Loucy (cell line): ENCODE measurements at regions not wholly inside any gene's neighbourhood (a gene's known extent, or its start where the extent isn't known, plus 50 kb on each side); places are given as distances from the start of the nearest gene placed in this dataset.

Experiments used
- CTCF ChIP-seq: fragments of 200-600 bp; sonication (generic); conservative IDR thresholded peaks from 2 replicates; pipeline ENCODE4 v1.5.1; 2014; ENCODE audit warnings: mild to moderate bottlenecking, antibody characterized with exemption, low read length
- EZH2phosphoT487 ChIP-seq: fragments of 200-600 bp; IDR thresholded peaks from 2 replicates; pipeline ENCODE4 v1.6.1; 2018; ENCODE audit warnings: antibody characterized with exemption, mild to moderate bottlenecking, moderate library complexity, borderline replicate concordance

GRCh38 chr2:146048141-146048540 lies 1528.2 kb upstream of the ZEB2 start:
- TF ChIP-seq CTCF = no peak
- no peak for TF ChIP-seq EZH2phosphoT487
